ENCODE measurements at regions not wholly inside any gene's neighbourhood (a gene's known extent, or its start where the extent isn't known, plus 50 kb on each side); places are given as distances from the start of the nearest gene placed in this dataset.
"Not testable (repeated sequence)": the region's sequence is repeated elsewhere in the genome, so short reads cannot be mapped to it uniquely, and the experiment has no call there.

DNA sequence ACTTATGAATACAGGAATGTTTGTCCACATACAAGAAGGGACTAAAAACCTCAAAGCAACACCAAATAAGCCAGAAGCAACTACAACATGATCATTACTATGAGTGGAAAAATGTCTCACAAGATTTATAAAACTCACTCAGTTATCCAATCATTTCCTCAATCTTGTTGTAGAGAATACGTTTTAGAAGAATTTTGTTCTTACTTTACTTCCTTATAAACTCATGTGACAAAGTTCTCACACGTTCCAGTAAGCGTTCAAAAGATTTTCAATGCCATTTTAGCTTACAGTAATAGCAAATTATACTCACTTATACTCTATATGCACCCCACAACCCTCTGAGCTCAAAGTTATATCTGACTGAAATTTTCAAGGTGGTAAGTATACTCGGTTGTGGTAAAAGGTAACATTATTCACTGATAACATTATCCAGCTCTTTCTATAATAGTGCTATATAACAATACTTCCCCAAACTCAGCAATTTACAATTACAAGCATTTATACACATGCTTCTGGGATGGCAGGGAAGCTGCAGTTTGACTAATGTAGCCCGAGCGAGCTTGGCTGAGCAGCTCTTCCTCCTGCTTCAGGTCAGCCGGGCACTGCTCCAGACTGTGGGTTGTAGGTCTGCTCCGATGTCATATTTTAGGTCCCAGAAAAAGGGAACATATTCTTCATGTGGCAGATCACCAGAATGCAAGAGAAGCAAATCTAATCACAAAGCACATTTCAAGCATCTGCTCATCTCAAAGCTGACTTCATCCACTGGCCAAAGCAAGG is 226.3 kb downstream of the RCHY1 start:
- no peak for DNase-seq (ENCODE audit: low read depth)

DNA sequence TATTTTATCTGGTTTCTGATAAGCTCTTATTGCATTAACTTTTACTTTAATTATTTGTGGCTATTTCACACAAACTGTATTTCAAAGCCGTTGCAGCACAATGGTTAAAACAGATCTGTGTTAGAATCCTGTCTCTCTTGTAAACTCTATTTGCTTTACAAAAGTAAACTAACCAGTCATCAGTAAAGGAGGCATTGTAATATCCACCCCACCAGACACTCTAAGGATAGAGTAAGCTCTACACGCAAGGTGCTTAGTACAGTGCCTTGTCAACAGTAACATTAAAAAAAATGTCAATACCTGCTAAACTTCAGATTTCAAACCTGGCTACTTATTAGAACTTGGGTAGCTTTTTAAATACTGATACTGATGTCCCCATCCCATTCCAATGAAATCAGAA is 228.4 kb downstream of the RCHY1 start:
- DNase-seq (ENCODE audit: low read depth), result no peak

DNA sequence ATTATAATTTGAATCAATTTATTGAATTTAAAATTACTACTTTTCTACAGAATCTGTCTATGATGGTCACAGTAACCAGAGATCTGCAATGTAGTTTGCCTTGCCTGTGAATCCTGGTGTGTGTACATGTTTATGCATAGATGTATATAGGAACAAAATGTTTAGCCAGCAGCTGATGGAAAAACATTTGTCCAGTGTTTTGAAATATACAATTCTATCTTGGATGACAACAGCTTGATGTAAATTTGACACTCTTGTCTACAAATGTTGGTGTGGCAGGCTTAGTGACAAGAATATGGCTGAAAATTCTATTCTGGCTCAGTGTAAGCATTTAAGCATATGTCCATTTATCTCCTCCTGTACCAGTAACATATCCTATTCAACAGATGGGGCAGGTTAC is 229.4 kb downstream of the RCHY1 start:
- no peak for DNase-seq (ENCODE audit: low read depth)

DNA sequence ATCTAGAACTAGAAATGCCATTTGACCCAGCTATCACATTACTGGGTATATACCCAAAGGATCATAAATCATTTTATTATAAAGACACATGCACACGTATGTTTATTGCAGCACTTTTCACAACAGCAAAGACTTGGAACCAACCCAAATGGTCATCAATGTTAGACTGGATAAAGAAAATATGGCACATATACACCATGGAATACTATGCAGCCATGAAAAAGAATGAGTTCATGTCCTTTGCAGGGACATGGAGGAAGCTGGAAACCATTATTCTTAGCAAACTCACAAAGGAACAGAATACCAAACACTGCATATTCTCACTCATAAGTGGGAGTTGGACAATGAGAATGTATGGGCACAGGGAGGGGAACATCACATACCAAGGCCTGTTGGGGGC is 233.7 kb downstream of the RCHY1 start:
- not testable (repeated sequence) for DNase-seq (ENCODE audit: low read depth)

DNA sequence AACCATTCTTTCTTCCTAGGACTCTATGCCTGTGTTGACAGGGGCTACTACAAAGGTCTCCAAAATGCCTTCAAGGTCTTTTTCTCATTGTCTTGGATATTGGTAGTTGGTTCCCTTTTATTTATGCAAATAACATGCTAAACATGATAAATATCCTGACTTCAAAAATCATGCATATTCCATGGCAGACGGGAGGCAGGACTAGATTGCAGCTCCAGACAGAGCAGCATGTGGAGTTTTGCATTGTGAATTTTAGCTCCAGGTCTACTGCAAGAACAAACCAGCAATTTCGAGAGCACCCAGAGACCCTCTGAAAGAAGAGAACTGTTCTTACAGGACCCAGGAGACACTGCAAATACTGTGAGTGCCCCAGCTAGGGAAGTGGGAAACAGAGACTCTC is 254.9 kb downstream of the RCHY1 start:
- DNase-seq (ENCODE audit: low read depth), result no peak

DNA sequence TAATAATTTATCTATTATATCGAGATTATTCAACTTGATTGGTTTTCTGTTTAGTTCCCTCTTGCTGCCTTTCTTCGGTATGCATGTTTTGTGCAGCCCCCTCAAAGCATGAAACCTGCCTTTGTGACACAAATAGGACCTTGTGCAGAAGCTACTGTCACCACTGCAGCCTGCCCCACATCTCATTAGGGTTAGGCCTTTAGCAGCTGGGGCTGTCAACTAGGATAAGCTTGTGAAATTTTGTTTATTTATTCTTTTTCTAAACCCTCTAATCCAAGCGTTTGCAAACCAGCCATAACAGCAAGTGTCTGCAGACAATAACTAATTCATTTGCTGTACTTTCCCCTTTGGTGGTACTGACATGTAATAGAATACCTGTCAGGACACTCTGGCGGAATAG is 258.9 kb downstream of the RCHY1 start:
- no peak for DNase-seq (ENCODE audit: low read depth)

DNA sequence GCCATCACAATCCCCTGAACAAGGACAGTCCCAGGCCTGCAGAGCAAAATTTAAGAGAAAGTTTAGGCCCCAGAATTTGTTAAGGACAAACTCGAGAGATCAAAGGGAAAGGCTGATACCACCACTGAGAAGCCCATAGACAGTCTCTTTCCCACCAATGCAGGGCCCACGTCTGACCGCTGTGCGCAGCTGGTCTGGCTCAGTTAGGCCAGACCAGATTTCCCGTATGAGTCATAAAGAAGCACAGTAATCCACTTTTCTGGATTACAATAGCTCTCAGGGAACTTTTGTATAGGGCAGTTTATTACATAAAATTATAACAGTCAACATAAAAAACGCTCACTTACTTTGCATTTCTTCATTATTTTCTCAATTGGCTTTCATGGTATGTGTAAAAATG is 259.5 kb downstream of the RCHY1 start:
- DNase-seq (ENCODE audit: low read depth), result no peak

DNA sequence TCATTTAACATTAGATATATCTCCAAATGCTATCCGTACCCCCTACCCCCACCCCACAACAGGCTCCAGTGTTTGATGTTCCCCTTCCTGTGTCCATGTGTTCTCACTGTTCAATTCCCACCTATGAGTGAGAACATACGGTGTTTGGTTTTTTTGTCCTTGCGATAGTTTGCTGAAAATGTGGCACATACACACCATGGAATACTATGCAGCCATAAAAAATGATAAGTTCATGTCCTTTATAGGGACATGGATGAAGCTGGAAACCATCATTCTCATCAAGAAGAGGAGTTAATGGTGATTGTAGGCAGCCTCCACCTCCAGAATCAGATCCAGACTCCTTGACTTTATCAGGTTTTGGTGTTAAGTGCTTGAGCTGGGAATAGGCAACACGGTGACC is 261.1 kb downstream of the RCHY1 start:
- not testable (repeated sequence) for DNase-seq (ENCODE audit: low read depth)

DNA sequence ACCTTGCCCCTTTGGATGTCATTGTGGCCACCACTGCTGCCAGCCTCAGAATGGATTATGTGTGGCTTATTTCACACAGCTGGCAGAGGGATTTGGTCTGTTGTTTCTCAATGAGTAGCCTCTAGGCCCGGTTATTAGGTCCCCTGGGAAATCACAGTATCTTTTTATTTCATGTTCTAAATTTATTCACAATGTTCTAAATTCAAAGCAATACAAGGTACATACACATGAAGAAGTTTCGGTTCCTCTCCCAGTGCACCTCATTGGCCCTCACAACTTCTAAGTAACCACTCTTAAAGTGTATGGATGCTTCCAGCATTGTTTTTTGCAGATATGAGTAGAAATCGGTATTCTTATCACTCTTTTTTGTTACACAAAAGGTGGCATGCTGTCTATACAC is 262.7 kb downstream of the RCHY1 start:
- no peak for DNase-seq (ENCODE audit: low read depth)

DNA sequence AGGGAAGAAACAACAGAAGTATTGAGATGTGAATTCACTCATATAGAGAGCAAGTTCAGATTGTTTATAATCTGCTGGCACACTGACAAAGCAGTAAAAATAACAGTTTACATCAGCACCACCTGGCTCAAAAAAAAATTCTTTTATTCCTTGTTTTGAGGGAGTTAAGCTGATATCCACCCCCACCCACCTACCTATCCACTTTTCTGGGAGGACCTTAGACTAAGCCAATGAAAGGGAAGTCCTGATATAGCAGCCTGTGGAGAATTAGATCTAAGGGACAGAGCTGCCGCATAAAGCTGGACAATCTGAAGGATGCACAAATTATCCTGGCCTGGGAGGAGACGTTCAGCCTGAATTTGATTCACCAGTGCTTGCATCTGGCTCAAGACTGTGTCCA is 264.5 kb downstream of the RCHY1 start:
- DNase-seq (ENCODE audit: low read depth), result no peak

DNA sequence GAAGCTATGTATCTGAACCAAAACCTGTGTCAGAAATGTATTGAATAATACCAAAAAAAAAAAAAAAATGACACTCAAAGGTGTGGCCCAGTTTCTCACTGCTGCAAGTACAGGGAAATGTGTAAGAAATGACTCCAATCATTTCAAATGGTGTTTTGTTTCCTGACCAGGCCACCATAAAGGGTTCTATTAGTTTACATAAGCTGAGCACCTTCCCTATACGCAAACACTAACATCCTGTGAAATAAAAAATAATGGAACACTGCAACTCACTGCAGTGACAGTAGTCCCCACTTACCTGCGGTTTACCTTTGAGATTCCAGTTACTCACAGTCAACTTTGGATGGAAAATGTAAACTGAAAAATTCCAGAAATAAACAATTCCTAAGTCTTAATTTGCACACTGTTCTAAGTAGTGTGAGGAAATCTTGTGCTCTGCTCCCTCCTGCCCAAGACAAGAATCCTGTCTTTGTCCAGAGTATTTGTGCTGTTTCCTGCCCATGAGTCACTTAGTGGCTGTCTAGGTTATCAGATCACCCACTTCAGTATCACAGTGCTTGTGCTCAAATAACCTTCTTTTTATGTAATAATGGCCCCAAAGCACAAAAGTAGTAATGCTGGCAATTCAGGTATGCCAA is 265.3 kb downstream of the RCHY1 start:
- no peak for DNase-seq (ENCODE audit: low read depth)

DNA sequence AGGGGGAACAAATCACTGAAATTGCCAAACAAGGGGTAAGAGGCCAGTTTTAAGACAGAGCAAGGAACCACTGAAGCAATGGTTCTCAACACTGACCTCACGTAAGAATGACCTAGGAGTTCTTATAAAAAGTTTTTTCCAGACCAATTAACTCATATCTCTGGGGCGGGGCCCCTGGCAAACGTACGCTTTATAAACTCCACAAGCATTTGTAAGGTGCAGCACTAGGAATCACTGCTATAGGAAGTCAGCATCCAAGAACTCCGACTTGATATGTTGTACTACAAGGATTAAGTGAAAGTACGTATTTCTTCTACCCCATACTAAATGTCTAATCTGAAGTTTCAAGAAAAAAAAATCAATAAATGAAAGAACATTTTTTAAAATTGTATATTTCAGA is 269.9 kb downstream of the RCHY1 start:
- no peak for DNase-seq (ENCODE audit: low read depth)

DNA sequence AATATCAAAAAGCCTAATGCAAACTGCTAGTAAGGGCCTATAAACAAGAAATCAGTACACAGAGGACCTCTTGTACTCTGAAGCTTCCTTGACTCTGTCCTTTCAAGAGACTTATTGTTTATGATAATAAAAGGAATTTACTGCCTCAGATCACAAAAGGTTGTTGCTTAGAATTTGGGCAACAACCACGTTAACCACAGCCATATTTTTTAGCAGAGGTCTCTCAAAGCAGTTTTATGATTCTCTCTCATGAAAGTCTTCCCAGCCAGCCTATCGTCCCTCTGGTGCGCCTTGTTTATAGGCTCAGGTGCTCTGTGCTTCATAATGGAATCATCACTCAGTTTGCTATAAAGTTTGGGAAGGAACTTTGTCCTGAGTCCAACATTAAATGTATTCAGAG is 270.6 kb downstream of the RCHY1 start:
- DNase-seq (ENCODE audit: low read depth), result no peak

DNA sequence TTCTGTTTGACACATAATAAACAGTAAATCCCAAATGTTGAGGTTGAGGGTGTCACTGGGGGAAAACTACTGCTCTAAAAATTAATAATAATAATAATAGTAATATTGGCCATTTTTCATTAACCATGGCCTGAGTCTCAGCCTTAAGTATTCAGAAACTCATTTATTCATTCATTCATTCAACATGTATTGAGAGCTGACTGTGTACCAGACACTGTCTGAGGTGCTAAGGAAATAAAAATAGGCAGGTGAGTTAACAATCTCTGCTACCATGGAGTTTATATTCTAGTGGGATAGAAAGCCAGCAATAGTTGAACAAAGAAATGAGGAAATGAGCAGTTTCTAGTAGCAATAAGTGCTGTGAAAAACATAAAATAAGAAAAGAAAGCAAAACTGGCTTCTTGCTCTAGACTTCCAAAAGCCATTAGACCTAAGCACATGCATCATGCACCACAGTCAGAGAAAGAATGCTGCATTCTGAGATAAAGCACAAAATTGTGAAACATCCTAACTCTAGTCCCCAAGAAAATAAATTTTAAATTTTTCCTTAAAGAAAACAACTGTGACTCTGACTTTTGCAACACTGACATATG is 278.7 kb downstream of the RCHY1 start:
- no peak for DNase-seq (ENCODE audit: low read depth)

DNA sequence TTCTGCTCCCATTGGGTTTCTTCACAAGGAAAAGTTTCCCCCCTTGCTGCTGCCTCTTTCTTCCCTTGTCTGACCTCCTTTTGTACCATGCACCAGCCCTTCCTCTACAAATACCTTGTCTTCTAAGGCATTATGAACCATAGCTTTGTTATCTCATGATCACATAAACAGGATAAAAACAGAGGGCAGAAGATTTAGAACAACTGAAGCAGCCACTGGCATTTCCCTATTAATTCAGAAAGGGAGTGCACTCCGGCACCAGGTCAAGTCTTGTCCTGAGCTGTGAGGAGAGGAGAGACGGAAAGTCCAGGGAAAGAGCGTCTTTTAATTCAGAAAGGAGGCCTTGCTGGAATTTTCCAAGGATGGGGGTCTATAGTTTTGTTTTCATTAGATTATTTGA is 281.7 kb downstream of the RCHY1 start:
- no peak for DNase-seq (ENCODE audit: low read depth)

DNA sequence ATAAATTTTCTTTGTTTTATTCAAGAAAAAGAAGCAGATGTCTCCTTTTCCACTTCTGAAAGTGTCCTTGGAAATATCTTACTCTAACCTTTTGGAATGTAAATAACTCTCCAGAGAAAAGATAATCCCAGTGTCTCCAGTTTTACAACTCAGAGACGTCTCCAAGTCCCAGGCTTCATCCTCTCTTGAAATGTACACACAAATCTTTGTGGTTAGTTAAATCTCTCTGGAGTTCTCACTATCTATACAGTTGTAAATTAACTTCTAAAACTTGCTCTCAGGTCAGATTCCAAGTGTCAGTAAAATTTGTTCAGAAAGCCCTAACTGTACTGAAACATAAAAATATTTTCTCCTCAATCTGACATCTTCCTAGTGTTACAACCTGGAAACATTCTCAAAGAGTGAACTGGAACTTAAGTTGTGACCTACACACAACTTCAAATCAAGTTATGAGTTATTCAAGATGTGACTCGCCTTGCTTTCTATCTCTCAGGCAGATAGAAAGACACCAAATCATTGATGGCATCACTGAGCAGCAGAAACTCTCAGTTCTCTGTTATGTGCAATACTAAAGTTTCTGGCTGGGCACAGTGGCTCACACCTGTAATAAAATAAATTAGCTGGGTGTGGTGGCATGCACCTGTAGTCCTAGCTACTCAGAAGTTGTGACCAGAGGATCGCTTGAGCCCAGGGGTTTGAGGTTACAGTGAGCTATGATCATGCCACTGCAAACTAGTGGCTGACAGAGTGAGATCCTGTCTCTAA is 284.2 kb downstream of the RCHY1 start:
- no peak for DNase-seq (ENCODE audit: low read depth)

DNA sequence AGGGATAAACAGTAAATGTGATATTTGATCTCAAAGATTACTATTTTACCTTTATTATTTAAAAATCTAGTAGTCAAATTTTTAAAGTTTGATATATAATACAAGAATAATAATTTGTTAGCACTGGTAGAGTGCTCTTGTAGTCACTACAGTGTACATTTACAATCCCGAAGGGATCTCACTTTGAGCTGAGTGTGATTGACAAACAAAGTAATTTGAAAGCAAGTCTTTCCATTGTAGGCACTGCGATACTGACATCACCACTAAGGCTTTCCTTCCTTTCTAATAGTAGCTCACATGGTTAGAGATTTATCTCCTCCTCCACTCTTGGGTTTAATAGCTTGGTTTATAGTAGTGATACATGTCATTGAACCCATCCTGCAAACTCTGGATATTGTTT is 280.6 kb downstream of the PARM1 start:
- no peak for DNase-seq (ENCODE audit: low read depth)

DNA sequence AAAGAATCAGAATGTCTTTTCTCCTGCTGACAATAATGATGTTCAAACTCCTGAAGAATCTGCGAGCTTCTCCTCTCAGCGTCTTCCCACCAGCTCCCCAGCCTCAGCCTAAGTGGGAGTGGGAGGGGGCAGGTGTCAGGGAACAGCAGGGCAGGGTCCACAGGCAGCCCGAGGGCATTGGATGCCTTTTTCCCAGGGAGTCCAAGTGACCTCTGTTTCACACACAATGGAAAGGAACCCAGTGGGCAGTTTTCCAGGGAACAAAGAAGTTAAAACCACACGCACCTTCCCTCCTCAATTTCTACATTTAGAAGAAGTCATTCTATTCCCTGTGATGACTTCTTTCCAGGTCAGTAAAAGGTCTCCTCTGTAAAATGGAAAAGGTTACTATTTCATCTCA is 278.5 kb downstream of the PARM1 start:
- no peak for DNase-seq (ENCODE audit: low read depth)

DNA sequence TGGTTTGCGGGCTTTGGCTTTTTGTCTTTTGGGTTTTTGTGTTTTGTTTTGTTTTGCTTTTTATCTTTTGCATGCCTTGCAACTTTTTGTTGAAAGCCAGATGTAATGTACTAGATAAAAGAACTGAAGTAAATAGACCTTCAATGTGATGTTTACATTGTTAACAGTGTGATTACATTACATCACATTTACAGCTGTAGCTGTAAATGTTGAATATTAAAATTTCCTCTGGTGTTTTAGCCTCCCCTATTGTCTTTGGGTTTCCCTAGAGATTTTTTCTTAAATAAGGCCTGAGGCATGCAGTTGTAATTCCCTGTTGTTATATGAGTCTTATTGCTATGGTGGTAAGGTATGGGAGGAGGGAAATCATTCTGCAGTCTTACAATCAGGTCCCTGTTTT is 275.0 kb downstream of the PARM1 start:
- DNase-seq (ENCODE audit: low read depth), result no peak

DNA sequence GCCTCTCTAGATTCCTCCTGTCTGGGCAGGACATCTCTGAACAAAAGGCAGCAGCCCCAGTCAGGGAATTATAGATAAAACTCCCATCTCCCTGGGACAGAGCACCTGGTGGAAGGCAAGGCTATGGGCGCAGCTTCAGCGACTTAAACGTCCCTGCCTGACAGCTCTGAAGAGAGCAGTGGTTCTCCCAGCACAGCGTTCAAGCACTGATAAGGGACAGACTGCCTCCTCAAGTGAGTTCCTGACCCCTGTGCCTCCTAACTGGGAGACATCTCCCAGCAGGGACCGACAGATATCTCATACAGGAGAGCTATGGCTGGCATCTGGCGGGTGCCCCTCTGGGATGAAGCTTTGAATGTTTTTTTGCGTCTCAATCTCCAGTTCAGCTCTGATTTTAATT is 262.2 kb downstream of the PARM1 start:
- no peak for DNase-seq (ENCODE audit: low read depth)

DNA sequence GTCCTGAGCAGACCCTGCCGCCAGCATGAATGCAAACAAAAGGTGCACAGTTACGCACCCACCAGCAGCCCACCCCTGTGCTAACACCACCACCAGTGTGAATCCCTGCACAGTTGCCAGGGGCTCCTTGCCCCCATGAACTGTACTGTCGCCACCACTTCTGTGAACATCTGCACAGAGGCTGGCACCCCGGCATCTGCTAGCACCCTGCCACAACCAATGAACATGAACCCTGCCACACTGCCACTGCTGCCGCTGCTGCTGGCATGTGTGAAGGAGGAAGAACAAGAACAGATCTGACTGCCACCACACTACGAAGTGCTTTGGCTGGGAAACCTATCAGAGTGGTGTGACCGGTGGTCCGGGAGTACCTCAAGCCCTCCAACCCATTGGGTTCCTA is 261.3 kb downstream of the PARM1 start:
- DNase-seq (ENCODE audit: low read depth), result no peak

DNA sequence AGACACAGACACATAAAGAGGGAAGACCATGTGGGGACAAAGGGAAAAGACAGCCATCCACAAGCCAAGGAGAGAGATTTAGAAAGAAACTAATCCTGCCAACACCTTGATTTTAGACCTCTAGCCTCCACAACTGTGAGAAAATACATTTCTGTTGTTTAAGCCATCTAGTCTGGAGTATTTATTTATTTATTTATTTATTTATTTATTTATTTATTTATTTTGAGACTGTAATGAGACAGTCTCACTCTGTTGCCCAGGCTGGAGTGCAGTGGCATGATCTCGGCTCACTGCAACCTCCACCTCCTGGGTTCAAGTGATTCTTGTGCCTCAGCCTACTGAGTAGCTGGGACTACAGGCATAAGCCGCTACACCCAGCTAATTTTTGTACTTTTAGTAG is 259.3 kb downstream of the PARM1 start:
- not testable (repeated sequence) for DNase-seq (ENCODE audit: low read depth)
